Renal cortical epithelial cell (primary cell): ENCODE measurements at regions not wholly inside any gene's neighbourhood (a gene's known extent, or its start where the extent isn't known, plus 50 kb on each side); places are given as distances from the start of the nearest gene placed in this dataset.

ENCODE experiments used
- DNase-seq: peaks from one replicate; pipeline ENCODE4 v3.0.0-alpha.2; 2011; ENCODE audit warnings: low read depth

DNA sequence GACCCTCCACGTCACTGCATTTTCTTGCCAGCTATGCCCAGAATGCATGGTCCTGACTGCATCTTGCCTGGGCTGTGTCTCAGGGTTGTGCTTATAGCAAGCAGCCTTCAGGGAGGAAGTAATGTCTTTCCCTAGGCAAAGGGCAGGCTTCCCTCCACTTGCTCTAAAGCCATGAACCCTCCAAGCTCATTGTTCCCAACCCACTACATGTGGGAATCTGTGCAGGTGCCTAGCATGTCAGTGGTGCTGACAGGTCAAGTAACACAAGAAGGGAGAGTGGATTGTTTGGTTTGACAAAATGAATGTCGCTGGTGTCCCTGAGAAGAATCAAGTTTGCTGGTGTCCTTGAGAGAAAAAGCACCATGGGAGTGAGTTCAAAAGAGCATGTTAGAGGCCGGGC lies 53.9 kb upstream of the UCN3 start:
- DNase-seq, result no peak

DNA sequence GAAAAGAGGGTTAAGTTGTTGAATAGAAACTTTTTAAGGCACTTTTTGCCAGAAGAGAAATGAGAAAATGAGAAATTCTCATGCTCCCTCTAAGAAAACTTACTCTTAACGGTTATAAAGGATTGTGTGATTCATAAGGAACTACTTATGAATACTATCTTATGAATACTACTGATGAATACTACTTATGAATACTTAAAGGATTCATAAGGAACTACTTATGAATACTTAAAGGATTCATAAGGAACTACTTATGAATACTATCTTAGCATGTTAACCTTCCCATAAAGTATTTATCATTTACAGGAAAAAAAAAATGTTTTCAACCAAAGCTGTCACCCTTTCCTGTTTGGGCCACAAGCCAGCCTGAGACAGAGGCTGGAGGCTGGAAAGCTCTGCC lies 53.1 kb upstream of the UCN3 start:
- DNase-seq, result no peak

DNA sequence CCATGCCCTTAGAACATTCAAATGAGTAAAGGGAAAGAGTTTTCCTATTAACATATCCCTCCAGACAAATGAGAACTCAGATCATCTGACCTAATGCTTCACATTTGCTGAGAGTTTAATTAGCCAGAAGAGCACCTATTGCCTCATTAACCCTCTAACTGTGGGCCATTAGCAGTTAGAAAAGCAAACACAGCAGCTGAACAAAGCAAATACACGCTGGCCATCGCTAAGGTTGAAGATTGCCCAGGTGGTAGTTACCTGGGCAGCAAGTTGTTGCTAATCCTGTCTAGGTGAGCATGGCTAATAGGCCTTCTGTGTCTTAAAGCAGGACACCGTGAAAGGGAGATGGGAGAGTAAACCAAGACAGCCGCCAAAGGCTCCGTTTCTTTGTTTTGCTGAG lies 49.9 kb upstream of the UCN3 start:
- DNase-seq, result peak; percentile 33
